ENCODE measurements at regions not wholly inside any gene's neighbourhood (a gene's known extent, or its start where the extent isn't known, plus 50 kb on each side); places are given as distances from the start of the nearest gene placed in this dataset.
"Not testable (repeated sequence)": the region's sequence is repeated elsewhere in the genome, so short reads cannot be mapped to it uniquely, and the experiment has no call there.

DNA sequence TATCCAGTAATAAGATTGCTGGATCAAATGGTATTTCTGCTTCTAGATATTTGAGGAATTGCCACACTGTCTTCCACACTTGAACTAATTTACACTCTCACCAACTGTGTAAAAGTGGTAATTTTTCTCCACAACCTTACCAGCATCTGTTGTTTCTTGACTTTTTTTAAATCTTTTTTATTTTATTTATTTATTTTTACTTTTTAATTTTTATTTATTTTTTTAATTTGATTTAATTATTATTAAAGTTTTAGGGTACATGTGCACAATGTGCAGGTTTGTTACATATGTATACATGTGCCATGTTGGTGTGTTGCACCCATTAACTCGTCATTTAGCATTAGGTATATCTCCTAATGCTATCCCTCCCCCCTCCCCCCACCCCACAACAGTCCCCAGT, 765.9 kb upstream of the GJE1 start:
- not testable (repeated sequence) for H3K4me1 Mint-ChIP-seq (ENCODE audit: low read depth); H3K9me3 Mint-ChIP-seq (ENCODE audit: low read depth); H3K36me3 Mint-ChIP-seq; H3K27me3 Mint-ChIP-seq; H3K27ac Mint-ChIP-seq; H3K4me3 Mint-ChIP-seq

DNA sequence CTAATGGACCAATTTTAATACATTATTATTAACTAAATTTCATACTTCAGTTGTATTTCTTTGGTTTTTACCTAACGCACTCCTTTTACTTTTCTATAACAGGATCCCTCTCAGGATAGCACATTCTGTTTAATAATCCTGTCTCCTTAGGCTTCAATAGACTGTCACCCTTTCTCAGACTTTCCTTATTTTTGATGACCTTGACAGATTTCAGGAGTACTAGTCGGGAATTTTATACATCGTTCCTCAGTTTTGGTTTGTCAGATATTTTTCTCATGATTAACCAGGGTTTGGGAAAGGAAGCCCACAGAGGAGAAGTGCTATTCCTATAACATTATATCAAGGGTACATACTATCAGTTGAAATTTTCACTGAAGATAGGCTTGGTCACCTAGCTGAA, 768.0 kb upstream of the GJE1 start:
- Mint-ChIP-seq H3K27me3 (no peaks in the 10 kb centered on the region), H3K36me3 (no peaks in the 10 kb centered on the region), H3K9me3 (ENCODE audit: low read depth) (no peaks in the 10 kb centered on the region), H3K4me3 (no peak overlapping the region), H3K4me1 (ENCODE audit: low read depth) (no peaks in the 10 kb centered on the region), H3K27ac (no peak overlapping the region)

DNA sequence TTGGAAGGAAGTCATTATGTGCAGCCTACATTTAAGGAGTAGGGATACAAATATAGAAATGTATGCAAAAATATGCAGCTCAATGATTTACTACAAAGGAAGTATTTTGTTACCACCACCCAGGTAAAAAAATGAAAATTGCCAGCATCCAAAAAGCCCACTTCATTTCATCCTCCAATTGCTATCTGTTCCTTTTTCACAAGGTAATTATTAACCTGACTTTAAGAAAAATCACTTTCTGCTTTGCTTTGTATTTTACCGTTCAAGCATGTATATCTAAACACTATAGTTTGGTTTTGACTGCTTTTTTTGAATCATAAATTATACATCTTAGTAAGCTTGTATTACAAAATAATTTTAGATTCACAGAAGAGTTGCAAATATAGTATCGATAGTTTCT, 768.5 kb upstream of the GJE1 start:
- H3K36me3 Mint-ChIP-seq = no peaks in the 10 kb centered on the region

DNA sequence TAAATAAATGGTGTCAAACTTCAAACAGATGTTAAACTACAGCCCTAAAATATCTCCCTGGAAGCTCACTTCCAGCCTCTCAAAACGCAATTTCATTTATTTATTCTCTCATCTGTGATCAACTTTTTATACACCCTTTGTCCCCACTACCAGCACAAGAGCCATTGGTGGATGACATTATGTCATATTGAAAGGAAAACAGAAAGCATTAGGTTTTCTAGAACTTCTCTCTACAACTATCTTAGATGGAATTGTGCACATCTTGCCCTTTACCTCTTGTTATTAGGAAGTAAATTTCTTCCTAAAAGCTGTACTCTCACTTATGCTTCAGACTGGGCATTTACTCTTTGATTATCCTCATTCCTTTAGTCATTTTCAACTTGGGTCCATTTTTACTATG, 771.2 kb upstream of the GJE1 start:
- no peak overlapping the region for H3K27ac Mint-ChIP-seq
- no peaks in the 10 kb centered on the region for H3K4me1 Mint-ChIP-seq (ENCODE audit: low read depth)
- no peaks in the 10 kb centered on the region for H3K36me3 Mint-ChIP-seq
- H3K9me3 Mint-ChIP-seq (ENCODE audit: low read depth) = no peaks in the 10 kb centered on the region
- H3K4me3 Mint-ChIP-seq = no peak overlapping the region
- H3K27me3 Mint-ChIP-seq = no peaks in the 10 kb centered on the region

More for the DNA sequence above, 768.5 kb upstream of the GJE1 start:
- Mint-ChIP-seq H3K27ac (no peak overlapping the region), H3K27me3 (no peaks in the 10 kb centered on the region), H3K4me1 (ENCODE audit: low read depth) (no peaks in the 10 kb centered on the region), H3K4me3 (no peak overlapping the region), H3K9me3 (ENCODE audit: low read depth) (no peaks in the 10 kb centered on the region)

DNA sequence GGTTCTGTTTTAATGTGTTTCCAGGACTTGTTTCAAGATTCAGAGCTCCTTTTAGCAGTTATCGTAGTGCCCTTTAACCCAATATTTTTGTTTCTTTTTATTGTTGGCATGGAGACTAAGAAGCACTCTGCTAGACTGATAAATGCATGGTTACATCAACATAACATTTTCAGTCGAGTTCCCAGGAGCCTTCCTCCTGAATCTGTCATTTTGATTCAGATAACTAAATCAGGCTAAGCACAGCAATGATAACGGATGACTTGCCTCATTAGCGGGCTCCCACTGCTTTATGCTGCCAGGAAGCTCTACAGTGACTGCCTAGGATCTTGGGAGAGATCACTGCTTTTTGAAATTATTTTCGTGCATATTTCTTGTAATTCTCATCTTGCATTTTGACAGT, 772.8 kb upstream of the GJE1 start:
- Mint-ChIP-seq H3K27ac (no peak overlapping the region), H3K9me3 (ENCODE audit: low read depth) (no peaks in the 10 kb centered on the region), H3K4me3 (no peak overlapping the region), H3K36me3 (no peaks in the 10 kb centered on the region), H3K4me1 (ENCODE audit: low read depth) (no peaks in the 10 kb centered on the region), H3K27me3 (no peaks in the 10 kb centered on the region)

DNA sequence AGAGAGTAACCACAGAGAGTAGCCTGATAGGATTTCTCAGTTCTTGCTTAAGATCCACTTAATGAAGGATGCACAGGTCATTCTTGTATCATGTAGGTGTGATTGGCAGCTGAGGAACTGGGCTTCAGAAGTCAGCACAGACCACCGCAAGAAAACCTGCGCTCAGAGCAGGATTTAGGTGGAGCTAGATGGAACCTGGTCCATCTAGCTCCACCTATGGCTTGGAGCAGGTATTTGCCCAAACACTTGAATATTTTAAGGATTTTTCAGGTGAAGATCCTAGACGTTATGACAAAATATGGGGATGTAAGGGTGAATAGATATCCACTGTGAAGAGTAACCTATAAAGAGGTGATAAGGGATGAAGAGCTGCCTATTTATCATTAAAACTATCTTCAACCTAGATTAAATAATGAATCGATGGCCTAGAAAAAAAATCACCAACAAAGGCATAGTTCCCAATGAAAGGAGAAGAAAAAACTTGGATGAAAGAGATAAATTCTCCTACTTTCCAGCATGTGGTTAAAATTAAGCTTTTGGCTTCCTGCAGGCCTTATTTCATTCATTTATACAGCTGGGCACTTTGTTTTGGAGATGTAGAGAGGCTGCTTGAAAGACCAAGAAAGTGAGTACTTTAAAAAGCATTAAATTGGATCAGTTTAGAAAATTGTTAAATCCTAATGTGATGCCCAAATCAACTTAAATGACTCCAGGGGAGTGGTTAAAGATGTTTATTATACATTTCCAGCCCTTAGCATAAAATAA, 778.4 kb upstream of the GJE1 start:
- no peak overlapping the region for H3K4me3 Mint-ChIP-seq
- H3K36me3 Mint-ChIP-seq = no peaks in the 10 kb centered on the region
- peaks cover 1% of the 10 kb centered on the region for H3K27me3 Mint-ChIP-seq
- no peaks in the 10 kb centered on the region for H3K4me1 Mint-ChIP-seq (ENCODE audit: low read depth)
- no peaks in the 10 kb centered on the region for H3K9me3 Mint-ChIP-seq (ENCODE audit: low read depth)
- no peak overlapping the region for H3K27ac Mint-ChIP-seq

DNA sequence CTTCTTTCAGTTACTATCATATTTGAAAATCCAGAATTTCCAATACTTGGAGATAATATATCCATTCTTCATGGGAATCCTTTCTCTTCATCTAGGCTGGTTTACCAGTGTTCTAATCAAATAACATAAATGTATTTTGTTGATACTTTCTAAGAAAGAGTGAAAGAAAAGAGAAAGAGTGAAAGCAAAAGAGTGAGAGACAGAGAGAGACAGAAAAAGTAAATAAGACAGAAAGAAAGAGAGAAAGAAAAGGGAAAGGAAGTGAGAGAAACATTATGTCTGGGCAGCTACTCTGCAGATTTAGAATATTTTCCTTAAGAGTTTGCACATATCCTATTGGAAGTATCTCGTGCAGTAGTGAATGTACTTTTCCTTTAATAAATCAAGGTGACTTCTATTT, 781.0 kb upstream of the GJE1 start:
- Mint-ChIP-seq H3K9me3 (ENCODE audit: low read depth) (no peaks in the 10 kb centered on the region), H3K27me3 (peaks cover 1% of the 10 kb centered on the region), H3K4me3 (no peak overlapping the region), H3K36me3 (no peaks in the 10 kb centered on the region), H3K27ac (no peak overlapping the region), H3K4me1 (ENCODE audit: low read depth) (no peaks in the 10 kb centered on the region)

DNA sequence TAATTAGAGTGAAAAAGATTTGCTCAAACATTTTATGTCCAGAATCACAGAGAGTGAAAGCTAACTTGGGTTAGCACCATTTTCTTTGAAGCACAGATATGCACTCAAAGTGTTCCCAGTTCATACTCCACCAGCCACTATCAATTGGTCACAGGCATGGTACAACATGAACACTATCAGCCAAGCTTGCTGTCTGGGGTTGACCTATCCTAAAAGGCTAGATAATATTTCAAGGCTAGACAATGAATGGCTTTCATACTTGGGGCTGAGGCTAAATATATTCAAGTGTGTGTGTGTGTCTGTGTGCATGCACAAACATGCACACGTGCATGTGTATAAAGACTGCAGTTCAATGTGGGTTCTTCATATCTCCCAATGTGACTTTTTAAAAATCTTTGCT, 783.0 kb upstream of the GJE1 start:
- no peaks in the 10 kb centered on the region for H3K36me3 Mint-ChIP-seq

DNA sequence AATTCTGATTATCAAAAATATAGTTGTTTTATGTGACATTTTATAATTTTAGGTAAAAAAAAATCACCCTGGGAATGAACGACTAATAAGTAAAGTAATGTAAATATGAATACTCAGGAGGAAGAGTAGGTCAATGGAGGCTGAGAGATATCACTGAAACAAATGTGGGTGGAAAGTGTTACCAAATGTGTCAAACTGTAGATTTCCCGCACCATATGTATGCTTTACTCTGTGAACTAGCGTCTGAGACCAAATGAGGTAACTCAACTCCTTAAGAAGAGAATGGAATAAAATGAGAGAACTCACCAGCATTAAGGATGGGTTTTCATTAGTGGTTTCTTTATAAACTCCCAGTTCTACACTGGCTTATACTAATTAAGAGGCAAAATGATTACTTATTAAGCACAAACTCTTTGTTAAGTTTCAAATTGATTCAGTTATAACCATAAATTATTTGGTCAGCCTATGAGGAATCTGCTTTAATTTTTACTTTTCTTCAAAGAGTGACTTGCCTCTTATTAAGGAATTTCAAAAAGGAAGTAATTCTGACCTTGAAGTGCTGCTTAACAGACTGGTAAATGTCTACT, 784.7 kb upstream of the GJE1 start:
- Mint-ChIP-seq H3K27me3 (peaks cover 3% of the 10 kb centered on the region), H3K4me1 (ENCODE audit: low read depth) (no peaks in the 10 kb centered on the region), H3K27ac (no peak overlapping the region), H3K4me3 (no peak overlapping the region), H3K9me3 (ENCODE audit: low read depth) (no peaks in the 10 kb centered on the region), H3K36me3 (no peaks in the 10 kb centered on the region)

More for the DNA sequence above, 783.0 kb upstream of the GJE1 start:
- H3K27me3 Mint-ChIP-seq = peaks cover 3% of the 10 kb centered on the region
- H3K4me3 Mint-ChIP-seq = no peak overlapping the region
- H3K4me1 Mint-ChIP-seq (ENCODE audit: low read depth) = no peaks in the 10 kb centered on the region
- H3K9me3 Mint-ChIP-seq (ENCODE audit: low read depth) = no peaks in the 10 kb centered on the region
- H3K27ac Mint-ChIP-seq = no peak overlapping the region

DNA sequence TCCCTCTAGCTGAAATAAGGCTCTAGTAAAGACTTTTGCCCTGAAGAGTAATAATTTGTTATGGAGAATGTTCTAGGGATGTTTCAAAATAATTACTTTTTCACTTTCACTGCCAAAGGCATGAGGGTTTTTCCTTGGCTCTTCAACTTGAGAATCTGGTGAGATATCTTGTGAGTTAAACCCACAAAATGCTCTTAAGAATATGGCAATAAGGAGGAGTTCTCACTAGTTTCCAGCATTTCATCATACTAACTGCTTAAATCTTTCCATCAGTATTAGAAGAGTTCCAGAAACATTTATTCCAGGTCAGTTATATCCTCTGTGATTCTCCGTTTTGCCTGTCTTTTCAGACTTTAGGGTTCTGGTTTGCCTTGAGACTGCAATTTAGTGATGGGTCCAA, 785.6 kb upstream of the GJE1 start:
- H3K4me3 Mint-ChIP-seq = no peak overlapping the region
- peaks cover 3% of the 10 kb centered on the region for H3K27me3 Mint-ChIP-seq
- no peak overlapping the region for H3K27ac Mint-ChIP-seq
- no peaks in the 10 kb centered on the region for H3K36me3 Mint-ChIP-seq
- H3K9me3 Mint-ChIP-seq (ENCODE audit: low read depth) = no peaks in the 10 kb centered on the region
- no peaks in the 10 kb centered on the region for H3K4me1 Mint-ChIP-seq (ENCODE audit: low read depth)

DNA sequence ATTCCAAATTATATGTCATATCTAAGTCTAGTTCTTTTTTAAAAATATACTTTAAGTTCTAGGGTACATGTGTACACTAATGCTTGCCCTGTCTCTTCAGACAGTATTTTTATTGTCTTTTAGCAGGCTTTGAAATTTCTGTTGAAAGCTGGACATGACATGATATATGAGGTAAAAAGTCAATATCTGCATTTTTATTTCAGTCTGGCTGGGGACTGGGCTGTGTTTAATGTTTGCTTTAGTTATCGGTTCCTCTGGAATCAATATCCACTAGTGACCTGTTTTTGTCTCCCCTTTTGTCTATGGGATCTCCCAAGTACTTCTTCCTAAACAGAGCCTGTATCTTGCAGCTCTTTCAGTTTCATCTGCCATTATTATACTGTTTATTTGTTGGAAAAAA, 786.2 kb upstream of the GJE1 start:
- no peaks in the 10 kb centered on the region for H3K9me3 Mint-ChIP-seq (ENCODE audit: low read depth)
- H3K27me3 Mint-ChIP-seq = peaks cover 3% of the 10 kb centered on the region
- H3K27ac Mint-ChIP-seq = no peak overlapping the region
- no peak overlapping the region for H3K4me3 Mint-ChIP-seq
- H3K4me1 Mint-ChIP-seq (ENCODE audit: low read depth) = no peaks in the 10 kb centered on the region
- no peaks in the 10 kb centered on the region for H3K36me3 Mint-ChIP-seq

DNA sequence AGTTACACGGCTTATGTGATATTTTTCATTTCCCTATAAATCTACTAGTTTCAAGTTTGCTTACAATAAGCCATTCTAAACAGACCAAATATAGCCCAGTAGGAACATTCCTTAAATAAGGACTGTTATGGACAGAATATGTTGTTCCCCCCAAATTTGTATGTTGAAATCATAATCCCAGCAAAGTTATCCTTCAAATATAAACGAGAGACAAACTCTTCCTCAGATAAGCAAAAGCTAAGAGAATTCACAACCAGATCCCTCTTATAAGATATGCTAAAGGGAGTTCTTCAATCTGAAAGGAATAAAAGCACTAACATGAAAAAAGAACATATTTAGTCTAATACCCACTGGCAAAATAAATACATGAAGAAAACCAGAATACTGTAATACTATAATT, 795.5 kb upstream of the GJE1 start:
- Mint-ChIP-seq H3K9me3 (ENCODE audit: low read depth) (no peaks in the 10 kb centered on the region), H3K4me1 (ENCODE audit: low read depth) (no peaks in the 10 kb centered on the region), H3K27me3 (peaks cover 1% of the 10 kb centered on the region), H3K4me3 (no peak overlapping the region), H3K27ac (no peak overlapping the region), H3K36me3 (no peaks in the 10 kb centered on the region)

DNA sequence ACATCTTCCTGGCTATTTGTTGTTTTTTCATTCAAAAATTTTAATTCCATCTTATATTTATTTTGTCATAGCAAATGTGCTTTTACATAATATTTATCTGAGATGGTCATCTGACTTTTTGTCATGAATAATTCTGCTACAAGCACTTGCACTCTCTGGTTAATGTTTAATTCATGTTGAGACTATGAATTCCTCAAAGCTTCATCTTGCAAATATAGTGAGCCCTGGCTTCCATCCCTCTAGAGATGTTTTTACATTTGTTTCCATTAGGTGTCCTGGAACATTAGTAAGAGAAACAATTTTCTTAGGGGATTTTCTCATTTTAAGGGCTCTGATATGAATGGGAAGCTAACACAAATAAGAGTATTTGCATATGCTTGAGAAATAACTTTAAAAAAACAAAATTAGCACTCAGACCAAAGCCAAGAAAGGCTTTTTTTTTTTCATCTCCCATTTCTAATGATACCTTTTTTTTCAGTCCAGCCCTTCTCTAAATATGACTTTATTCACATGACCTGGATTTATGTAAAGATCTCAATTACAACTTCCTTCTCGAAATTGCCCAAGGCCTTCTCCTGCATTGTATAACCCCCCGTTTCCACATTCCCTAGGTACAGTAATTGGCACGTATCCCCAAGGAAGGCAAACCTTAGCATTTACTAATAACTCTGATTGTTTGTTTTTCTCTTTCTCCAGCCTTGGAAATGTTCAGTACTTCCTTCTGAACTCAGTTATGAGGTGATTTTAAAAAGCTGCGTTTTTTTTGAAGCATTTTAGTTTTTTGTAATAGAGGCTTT, 797.0 kb upstream of the GJE1 start:
- Mint-ChIP-seq H3K27me3 (peaks cover 1% of the 10 kb centered on the region), H3K4me1 (ENCODE audit: low read depth) (no peaks in the 10 kb centered on the region), H3K9me3 (ENCODE audit: low read depth) (no peaks in the 10 kb centered on the region), H3K27ac (no peak overlapping the region), H3K36me3 (no peaks in the 10 kb centered on the region), H3K4me3 (no peak overlapping the region)

DNA sequence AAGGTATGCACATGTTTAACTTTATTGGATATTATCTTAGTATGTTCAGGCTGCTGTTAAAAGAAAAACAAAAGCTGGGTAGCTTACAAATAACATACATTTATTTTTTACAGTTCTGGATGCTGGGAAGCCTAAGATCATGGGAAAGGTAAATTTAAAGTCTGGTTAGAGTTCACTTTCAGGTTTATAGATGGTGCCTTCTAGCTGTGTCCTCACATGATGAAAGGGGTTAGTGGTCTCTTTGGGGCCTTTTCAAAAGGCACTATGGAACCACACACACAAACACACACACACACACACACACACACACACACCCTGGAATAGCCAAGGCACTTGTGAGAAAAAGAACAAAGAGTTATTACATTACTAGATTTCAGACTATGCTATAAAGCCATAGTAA, 805.8 kb upstream of the GJE1 start:
- no peaks in the 10 kb centered on the region for H3K36me3 Mint-ChIP-seq
- H3K4me1 Mint-ChIP-seq (ENCODE audit: low read depth) = peaks cover 16% of the 10 kb centered on the region
- H3K9me3 Mint-ChIP-seq (ENCODE audit: low read depth) = no peaks in the 10 kb centered on the region
- H3K27me3 Mint-ChIP-seq = no peaks in the 10 kb centered on the region
- peak overlapping the region; percentile 34 for H3K27ac Mint-ChIP-seq
- H3K4me3 Mint-ChIP-seq = peak overlapping the region; percentile 13

DNA sequence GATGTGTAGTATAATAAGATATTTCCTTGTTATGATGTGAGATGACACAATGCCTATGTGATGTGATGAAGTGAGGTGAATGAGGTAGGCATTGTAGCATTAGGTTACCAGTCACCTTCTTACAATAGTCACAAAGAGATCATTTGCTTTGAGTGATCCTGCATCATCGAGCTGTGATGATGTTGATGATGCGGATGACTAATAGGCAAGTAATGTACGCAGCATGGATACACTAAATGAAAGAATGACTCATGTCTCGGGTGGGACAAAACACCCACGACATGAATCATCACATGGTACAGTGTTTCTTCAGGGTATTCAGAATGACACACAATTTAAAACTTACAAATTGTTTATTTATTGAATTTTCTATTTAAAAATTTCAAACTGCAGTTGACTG, 806.3 kb upstream of the GJE1 start:
- Mint-ChIP-seq H3K27ac (peak overlapping the region; percentile 34), H3K4me3 (no peak overlapping the region), H3K27me3 (no peaks in the 10 kb centered on the region), H3K9me3 (ENCODE audit: low read depth) (no peaks in the 10 kb centered on the region), H3K36me3 (no peaks in the 10 kb centered on the region), H3K4me1 (ENCODE audit: low read depth) (peaks cover 16% of the 10 kb centered on the region)
